Peyer's patch (tissue), 4 donors: ENCODE measurements at regions not wholly inside any gene's neighbourhood (a gene's known extent, or its start where the extent isn't known, plus 50 kb on each side); places are given as distances from the start of the nearest gene placed in this dataset.

ENCODE experiments used
- CTCF ChIP-seq, 6 experiments: fragments of 450-650 bp in 4 of 6; fragments of 200-600 bp in 2 of 6; sonication (generic) in 1 of 6; IDR thresholded peaks; one replicate each; pipeline ENCODE4 v1.5.1; 2017 to 2019; ENCODE audit warnings: antibody characterized with exemption in 6 of 6, mild to moderate bottlenecking in 3 of 6, moderate library complexity in 1 of 6
- POLR2A ChIP-seq, 2 donors: fragments of 450-650 bp; IDR thresholded peaks; one replicate each; pipeline ENCODE4 v1.5.1; 2017; ENCODE audit warnings: antibody characterized with exemption in 2 of 2, mild to moderate bottlenecking in 2 of 2, moderate library complexity in 2 of 2

GRCh38 chr7:112635742-112636141 is 154.5 kb downstream of the TMEM168 start:
- TF ChIP-seq CTCF (IDR thresholded peaks at IDR 0.05) (no peak), POLR2A (IDR thresholded peaks at IDR 0.05) (no peak)
